ENCODE measurements at regions not wholly inside any gene's neighbourhood (a gene's known extent, or its start where the extent isn't known, plus 50 kb on each side); places are given as distances from the start of the nearest gene placed in this dataset.

GRCh38 chr10:21234761-21235160 lies 290.7 kb downstream of the SKIDA1 start:
- TF ChIP-seq CTCF (IDR thresholded peaks at IDR 0.05) (no peak), EP300 (IDR thresholded peaks at IDR 0.05) (no peak), POLR2A (IDR thresholded peaks at IDR 0.05) (no peak)

Measured in stomach (tissue), 4 donors.